BE2C (cell line): ENCODE measurements at regions not wholly inside any gene's neighbourhood (a gene's known extent, or its start where the extent isn't known, plus 50 kb on each side); places are given as distances from the start of the nearest gene placed in this dataset.

Experiments used
- DNase-seq: peaks from one replicate; pipeline ENCODE4 v3.0.0-alpha.2; 2020
- H3K27me3 ChIP-seq: fragments of 250-450 bp; sonication (Bioruptor Pico); 2 replicates; pipeline ENCODE4 v1.5.1; 2020; ENCODE audit warnings: mild to moderate bottlenecking
- H3K36me3 ChIP-seq: fragments of 250-450 bp; sonication (Bioruptor Pico); 2 replicates; pipeline ENCODE4 v1.5.1; 2020; ENCODE audit warnings: mild to moderate bottlenecking
- H3K4me1 ChIP-seq: fragments of 250-450 bp; sonication (Bioruptor Pico); 2 replicates; pipeline ENCODE4 v1.5.1; 2020
- H3K4me3 ChIP-seq: 2 replicates; pipeline ENCODE4 v1.5.1; 2011; ENCODE audit warnings: low read depth, low read length
- H3K9me3 ChIP-seq: fragments of 250-450 bp; sonication (Bioruptor Pico); 2 replicates; pipeline ENCODE4 v1.5.1; 2020
- CTCF ChIP-seq: IDR thresholded peaks from 2 replicates; pipeline ENCODE4 v1.5.1; 2012; ENCODE audit warnings: mild to moderate bottlenecking, low read depth, low read length

GRCh38 chr10:33414841-33415240 lies 80.4 kb upstream of the NRP1 start:
- no peak for DNase-seq
- H3K4me3 ChIP-seq, result no peak overlapping the region
- H3K4me1 ChIP-seq, result peaks cover 6% of the 10 kb centered on the region
- no peak for TF ChIP-seq CTCF
- no peaks in the 10 kb centered on the region for H3K9me3 ChIP-seq
- no peaks in the 10 kb centered on the region for H3K27me3 ChIP-seq
- no peaks in the 10 kb centered on the region for H3K36me3 ChIP-seq

DNA sequence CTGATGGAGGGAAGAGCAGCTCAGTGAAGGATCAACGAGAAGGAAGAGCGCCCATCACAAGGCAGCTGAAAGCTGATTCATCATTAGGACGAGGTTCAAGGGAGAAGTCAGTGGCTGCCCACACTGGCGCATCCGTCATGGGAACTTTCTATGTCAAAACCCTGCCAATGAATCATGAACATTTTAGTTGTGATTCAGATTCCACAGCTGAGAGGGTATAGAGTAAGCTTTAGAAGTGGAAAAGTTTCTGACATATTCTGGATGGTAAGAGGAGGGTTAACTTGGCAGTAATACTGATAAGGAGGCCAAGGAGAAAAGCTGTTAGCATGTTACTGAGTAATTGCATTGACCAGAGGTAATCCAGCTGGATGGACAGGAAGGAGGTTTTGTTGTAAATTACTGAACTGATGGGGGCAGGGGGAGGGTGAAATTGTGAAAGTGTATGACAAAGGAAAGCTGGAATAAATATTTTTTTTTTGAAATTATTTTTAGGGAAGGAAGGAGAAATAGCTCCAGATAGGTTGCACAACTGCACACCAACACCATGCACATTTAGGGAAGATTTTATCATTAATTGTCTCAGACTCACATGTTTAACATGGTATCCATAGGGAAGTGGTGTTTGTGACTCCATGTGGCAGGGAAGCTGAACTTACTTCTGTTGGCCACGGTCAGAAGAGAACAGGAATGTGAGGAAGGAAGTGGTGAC lies 78.3 kb upstream of the NRP1 start:
- Histone ChIP-seq H3K36me3 (no peaks in the 10 kb centered on the region), H3K4me3 (no peak overlapping the region), H3K4me1 (peaks cover 6% of the 10 kb centered on the region), H3K27me3 (no peaks in the 10 kb centered on the region), H3K9me3 (no peaks in the 10 kb centered on the region)
- no peak for TF ChIP-seq CTCF
- no peak for DNase-seq

- peaks cover 4% of the 10 kb centered on the region for H3K4me1 ChIP-seq
- DNase-seq, result no peak
Measured at GRCh38 chr10:33412241-33412640, 77.8 kb upstream of the NRP1 start.

GRCh38 chr10:33410860-33411234 lies 76.4 kb upstream of the NRP1 start:
- no peak for DNase-seq
- Histone ChIP-seq H3K9me3 (no peaks in the 10 kb centered on the region), H3K36me3 (no peaks in the 10 kb centered on the region), H3K4me1 (peaks cover 4% of the 10 kb centered on the region), H3K4me3 (no peak overlapping the region), H3K27me3 (no peaks in the 10 kb centered on the region)
- TF ChIP-seq CTCF, result no peak

More at GRCh38 chr10:33412241-33412640, 77.8 kb upstream of the NRP1 start:
- no peaks in the 10 kb centered on the region for H3K36me3 ChIP-seq
- TF ChIP-seq CTCF, result no peak
- H3K27me3 ChIP-seq, result no peaks in the 10 kb centered on the region
- H3K9me3 ChIP-seq, result no peaks in the 10 kb centered on the region
- no peak overlapping the region for H3K4me3 ChIP-seq

DNA sequence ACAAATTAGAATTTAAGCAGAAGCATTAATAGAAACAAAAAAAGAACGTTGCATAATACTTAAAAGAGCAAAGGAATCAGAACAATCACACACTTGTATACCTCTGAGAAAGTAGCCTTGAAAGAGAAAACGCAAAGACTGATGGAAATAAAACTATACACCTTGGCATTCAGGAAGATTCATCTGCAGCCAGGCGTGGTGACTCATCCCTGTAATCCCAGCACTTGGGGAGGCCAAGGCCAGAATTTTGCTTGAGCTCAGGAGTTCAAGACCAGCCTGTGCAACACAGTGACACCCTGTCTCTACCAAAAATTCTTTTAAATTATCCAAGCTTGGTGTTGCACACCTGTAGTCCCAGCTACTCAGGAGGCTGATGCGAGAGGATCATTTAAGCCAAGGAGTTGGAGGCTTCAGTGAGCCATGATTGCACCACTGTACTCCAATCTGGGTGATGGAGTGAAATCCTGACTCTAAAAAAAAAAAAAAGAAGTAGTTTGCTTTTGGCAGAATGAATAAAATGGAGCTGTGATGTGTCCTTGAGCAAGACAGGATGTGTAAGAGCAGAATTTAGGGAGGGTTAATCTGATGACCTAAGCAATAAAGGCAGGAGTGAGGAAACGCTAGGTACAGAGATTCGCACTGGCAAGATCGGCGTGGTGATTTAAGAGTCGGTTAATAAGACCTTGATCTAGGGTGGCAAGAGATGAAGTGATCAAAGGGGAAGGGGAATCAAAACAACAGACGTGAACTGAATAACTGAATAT lies 75.8 kb upstream of the NRP1 start:
- Histone ChIP-seq H3K4me1 (peaks cover 4% of the 10 kb centered on the region), H3K27me3 (no peaks in the 10 kb centered on the region), H3K9me3 (no peaks in the 10 kb centered on the region), H3K4me3 (no peak overlapping the region), H3K36me3 (no peaks in the 10 kb centered on the region)
- DNase-seq, result no peak
- no peak for TF ChIP-seq CTCF

DNA sequence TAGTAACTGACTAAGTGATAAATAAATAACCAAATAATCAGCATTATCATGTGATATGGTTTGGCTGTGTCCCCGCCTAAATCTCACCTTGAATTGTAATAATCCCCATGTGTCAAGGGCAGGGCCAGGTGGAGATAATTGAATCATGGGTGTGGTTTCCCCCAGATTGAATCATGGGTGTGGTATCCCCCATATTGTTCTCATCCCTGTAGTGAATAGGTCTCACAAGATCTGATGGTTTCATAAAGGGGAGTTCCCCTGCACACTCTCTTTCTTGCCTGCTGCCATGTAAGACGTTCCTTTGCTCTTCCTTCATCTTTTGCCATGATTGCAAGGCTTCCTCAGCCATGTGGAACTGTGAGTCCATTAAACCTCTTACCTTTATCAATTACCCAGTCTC lies 72.1 kb upstream of the NRP1 start:
- Histone ChIP-seq H3K27me3 (no peaks in the 10 kb centered on the region), H3K4me3 (no peak overlapping the region), H3K9me3 (no peaks in the 10 kb centered on the region), H3K4me1 (no peaks in the 10 kb centered on the region), H3K36me3 (no peaks in the 10 kb centered on the region)
- no peak for DNase-seq
- no peak for TF ChIP-seq CTCF
